ENCODE measurements at regions not wholly inside any gene's neighbourhood (a gene's known extent, or its start where the extent isn't known, plus 50 kb on each side); places are given as distances from the start of the nearest gene placed in this dataset.

GRCh38 chr16:17994027-17994426 lies 342.5 kb downstream of the NPIPA8 start:
- Mint-ChIP-seq H3K4me3 (no peak overlapping the region), H3K27me3 (peaks cover 5% of the 10 kb centered on the region), H3K9me3 (peaks cover 0 to 3% (median 0%) of the 10 kb centered on the region in 7 donors), H3K36me3 (no peaks in the 10 kb centered on the region), H3K27ac (no peak overlapping the region), H3K4me1 (no peaks in the 10 kb centered on the region)
- H3K36me3 ChIP-seq (ENCODE audit: control insufficient read depth, insufficient read depth, low read length), result no peaks in the 10 kb centered on the region
- no peak overlapping the region for H3K27ac ChIP-seq (ENCODE audit: insufficient read depth, low read length, poor library complexity, severe bottlenecking)
- H3K27me3 ChIP-seq (ENCODE audit: control insufficient read depth, insufficient read depth, low read length), result peaks cover 7% of the 10 kb centered on the region
- no peak for DNase-seq
- ATAC-seq (ENCODE audit: low read depth in 2 of 2), result no peak
- H3K9me3 ChIP-seq (ENCODE audit: control insufficient read depth in 2 of 2, low read length in 2 of 2), result no peaks in the 10 kb centered on the region
- no peaks in the 10 kb centered on the region for H3K4me1 ChIP-seq (ENCODE audit: control insufficient read depth, insufficient read depth, low read length, poor library complexity, severe bottlenecking)
- no peak overlapping the region for H3K4me3 ChIP-seq (ENCODE audit: low read depth, low read length)

DNA sequence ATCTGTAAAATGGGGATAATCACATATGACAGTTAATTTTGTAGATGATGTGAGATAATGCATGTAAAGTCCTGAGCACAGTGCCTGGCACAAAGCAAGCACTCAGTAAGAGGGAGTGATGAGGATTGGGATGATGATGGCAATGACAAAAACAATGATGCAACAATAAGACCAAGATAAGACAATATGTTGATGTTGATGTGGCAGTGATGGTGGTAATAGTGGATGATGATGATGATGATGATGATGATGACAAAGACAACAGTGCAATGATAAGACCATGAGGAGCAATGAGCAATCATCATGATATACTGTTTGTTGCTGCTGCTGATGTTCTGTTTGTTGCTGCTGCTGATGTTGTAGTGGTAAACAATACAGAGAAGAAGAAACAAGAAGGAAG lies 344.1 kb downstream of the NPIPA8 start:
- Histone ChIP-seq H3K4me3 (ENCODE audit: low read depth, low read length) (no peak overlapping the region), H3K36me3 (ENCODE audit: control insufficient read depth, insufficient read depth, low read length) (no peaks in the 10 kb centered on the region), H3K4me1 (ENCODE audit: control insufficient read depth, insufficient read depth, low read length, poor library complexity, severe bottlenecking) (no peaks in the 10 kb centered on the region), H3K9me3 (ENCODE audit: control insufficient read depth in 2 of 2, low read length in 2 of 2) (no peaks in the 10 kb centered on the region), H3K27ac (ENCODE audit: insufficient read depth, low read length, poor library complexity, severe bottlenecking) (no peak overlapping the region), H3K27me3 (ENCODE audit: control insufficient read depth, insufficient read depth, low read length) (peaks cover 5% of the 10 kb centered on the region)
- Mint-ChIP-seq H3K36me3 (no peaks in the 10 kb centered on the region), H3K4me1 (no peaks in the 10 kb centered on the region), H3K27me3 (peaks cover 5% of the 10 kb centered on the region), H3K9me3 (peaks cover 0 to 3% (median 0%) of the 10 kb centered on the region in 7 donors), H3K27ac (no peak overlapping the region), H3K4me3 (no peak overlapping the region)
- ATAC-seq (ENCODE audit: low read depth in 2 of 2), result no peak
- no peak for DNase-seq

DNA sequence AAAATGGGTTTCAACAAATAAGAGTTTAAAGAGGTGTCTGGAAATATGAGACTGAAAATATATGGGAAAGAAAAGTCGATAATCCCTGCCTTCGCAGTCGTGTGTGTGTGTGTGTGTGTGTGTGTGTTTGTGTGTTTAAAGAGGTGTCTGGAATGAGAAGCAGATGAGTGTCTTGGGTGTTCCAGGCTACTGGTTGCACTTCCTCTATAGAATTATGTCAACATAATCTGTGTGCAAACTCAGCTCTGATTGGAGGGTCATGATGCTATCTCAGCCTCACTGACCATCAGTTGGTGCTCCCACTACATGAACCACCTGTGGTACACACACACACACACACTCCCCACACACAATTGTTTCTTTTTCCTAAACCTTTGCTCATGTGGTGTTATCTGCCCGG lies 347.3 kb downstream of the NPIPA8 start:
- ATAC-seq (ENCODE audit: low read depth in 2 of 2) (no peak), DNase-seq (no peak)
- no peaks in the 10 kb centered on the region for H3K27me3 Mint-ChIP-seq
- H3K9me3 Mint-ChIP-seq, result peaks cover 0 to 5% (median 0%) of the 10 kb centered on the region in 7 donors
- no peaks in the 10 kb centered on the region for H3K36me3 ChIP-seq (ENCODE audit: control insufficient read depth, insufficient read depth, low read length)
- H3K27me3 ChIP-seq (ENCODE audit: control insufficient read depth, insufficient read depth, low read length), result peaks cover 5% of the 10 kb centered on the region
- H3K4me3 Mint-ChIP-seq, result no peak overlapping the region
- no peaks in the 10 kb centered on the region for H3K4me1 ChIP-seq (ENCODE audit: control insufficient read depth, insufficient read depth, low read length, poor library complexity, severe bottlenecking)
- H3K36me3 Mint-ChIP-seq, result no peaks in the 10 kb centered on the region
- no peak overlapping the region for H3K27ac ChIP-seq (ENCODE audit: insufficient read depth, low read length, poor library complexity, severe bottlenecking)
- H3K27ac Mint-ChIP-seq, result no peak overlapping the region
- no peaks in the 10 kb centered on the region for H3K4me1 Mint-ChIP-seq
- no peak overlapping the region for H3K4me3 ChIP-seq (ENCODE audit: low read depth, low read length)
- H3K9me3 ChIP-seq (ENCODE audit: control insufficient read depth in 2 of 2, low read length in 2 of 2), result no peaks in the 10 kb centered on the region

GRCh38 chr16:17988839-17989238 lies 347.7 kb downstream of the NPIPA8 start:
- no peak overlapping the region for H3K27ac Mint-ChIP-seq
- no peaks in the 10 kb centered on the region for H3K36me3 ChIP-seq (ENCODE audit: control insufficient read depth, insufficient read depth, low read length)
- no peak overlapping the region for H3K4me3 Mint-ChIP-seq
- H3K4me3 ChIP-seq (ENCODE audit: low read depth, low read length), result no peak overlapping the region
- no peak overlapping the region for H3K27ac ChIP-seq (ENCODE audit: insufficient read depth, low read length, poor library complexity, severe bottlenecking)
- DNase-seq (no peak), ATAC-seq (ENCODE audit: low read depth in 2 of 2) (no peak)
- no peaks in the 10 kb centered on the region for H3K36me3 Mint-ChIP-seq
- no peaks in the 10 kb centered on the region for H3K4me1 Mint-ChIP-seq
- H3K27me3 Mint-ChIP-seq, result no peaks in the 10 kb centered on the region
- H3K27me3 ChIP-seq (ENCODE audit: control insufficient read depth, insufficient read depth, low read length), result peaks cover 5% of the 10 kb centered on the region
- H3K9me3 ChIP-seq (ENCODE audit: control insufficient read depth in 2 of 2, low read length in 2 of 2), result no peaks in the 10 kb centered on the region
- H3K9me3 Mint-ChIP-seq, result peaks cover 0 to 5% (median 0%) of the 10 kb centered on the region in 7 donors
- no peaks in the 10 kb centered on the region for H3K4me1 ChIP-seq (ENCODE audit: control insufficient read depth, insufficient read depth, low read length, poor library complexity, severe bottlenecking)

- Mint-ChIP-seq H3K4me1 (no peaks in the 10 kb centered on the region), H3K27ac (no peak overlapping the region), H3K4me3 (no peak overlapping the region), H3K9me3 (peaks cover 0 to 5% (median 0%) of the 10 kb centered on the region in 7 donors), H3K36me3 (no peaks in the 10 kb centered on the region), H3K27me3 (no peaks in the 10 kb centered on the region)
- H3K27ac ChIP-seq (ENCODE audit: insufficient read depth, low read length, poor library complexity, severe bottlenecking), result no peak overlapping the region
- H3K4me3 ChIP-seq (ENCODE audit: low read depth, low read length), result no peak overlapping the region
- no peaks in the 10 kb centered on the region for H3K4me1 ChIP-seq (ENCODE audit: control insufficient read depth, insufficient read depth, low read length, poor library complexity, severe bottlenecking)
- H3K9me3 ChIP-seq (ENCODE audit: control insufficient read depth in 2 of 2, low read length in 2 of 2), result no peaks in the 10 kb centered on the region
- DNase-seq (no peak), ATAC-seq (ENCODE audit: low read depth in 2 of 2) (no peak)
- H3K27me3 ChIP-seq (ENCODE audit: control insufficient read depth, insufficient read depth, low read length), result peaks cover 2% of the 10 kb centered on the region
- H3K36me3 ChIP-seq (ENCODE audit: control insufficient read depth, insufficient read depth, low read length), result no peaks in the 10 kb centered on the region
Measured at GRCh38 chr16:17986991-17987390, 349.5 kb downstream of the NPIPA8 start.

GRCh38 chr16:17984810-17985209 lies 351.7 kb downstream of the NPIPA8 start:
- Histone ChIP-seq H3K36me3 (ENCODE audit: control insufficient read depth, insufficient read depth, low read length) (no peaks in the 10 kb centered on the region), H3K27me3 (ENCODE audit: control insufficient read depth, insufficient read depth, low read length) (peaks cover 2% of the 10 kb centered on the region), H3K4me3 (ENCODE audit: low read depth, low read length) (no peak overlapping the region), H3K9me3 (ENCODE audit: control insufficient read depth in 2 of 2, low read length in 2 of 2) (no peaks in the 10 kb centered on the region), H3K27ac (ENCODE audit: insufficient read depth, low read length, poor library complexity, severe bottlenecking) (no peak overlapping the region), H3K4me1 (ENCODE audit: control insufficient read depth, insufficient read depth, low read length, poor library complexity, severe bottlenecking) (no peaks in the 10 kb centered on the region)
- no peak for DNase-seq
- Mint-ChIP-seq H3K9me3 (peaks cover 0 to 5% (median 0%) of the 10 kb centered on the region in 7 donors), H3K27ac (no peak overlapping the region), H3K27me3 (no peaks in the 10 kb centered on the region), H3K36me3 (no peaks in the 10 kb centered on the region), H3K4me3 (no peak overlapping the region), H3K4me1 (no peaks in the 10 kb centered on the region)
- no peak for ATAC-seq (ENCODE audit: low read depth in 2 of 2)

- Histone ChIP-seq H3K27me3 (ENCODE audit: control insufficient read depth, insufficient read depth, low read length) (no peaks in the 10 kb centered on the region), H3K4me3 (ENCODE audit: low read depth, low read length) (no peak overlapping the region), H3K36me3 (ENCODE audit: control insufficient read depth, insufficient read depth, low read length) (no peaks in the 10 kb centered on the region), H3K9me3 (ENCODE audit: control insufficient read depth in 2 of 2, low read length in 2 of 2) (no peaks in the 10 kb centered on the region), H3K4me1 (ENCODE audit: control insufficient read depth, insufficient read depth, low read length, poor library complexity, severe bottlenecking) (no peaks in the 10 kb centered on the region), H3K27ac (ENCODE audit: insufficient read depth, low read length, poor library complexity, severe bottlenecking) (no peak overlapping the region)
- Mint-ChIP-seq H3K9me3 (peaks cover 0 to 5% (median 0%) of the 10 kb centered on the region in 7 donors), H3K36me3 (no peaks in the 10 kb centered on the region), H3K4me1 (no peaks in the 10 kb centered on the region), H3K4me3 (no peak overlapping the region), H3K27me3 (no peaks in the 10 kb centered on the region), H3K27ac (no peak overlapping the region)
- ATAC-seq (ENCODE audit: low read depth in 2 of 2) (no peak), DNase-seq (no peak)
Measured at GRCh38 chr16:17983847-17984639, 352.5 kb downstream of the NPIPA8 start.

DNA sequence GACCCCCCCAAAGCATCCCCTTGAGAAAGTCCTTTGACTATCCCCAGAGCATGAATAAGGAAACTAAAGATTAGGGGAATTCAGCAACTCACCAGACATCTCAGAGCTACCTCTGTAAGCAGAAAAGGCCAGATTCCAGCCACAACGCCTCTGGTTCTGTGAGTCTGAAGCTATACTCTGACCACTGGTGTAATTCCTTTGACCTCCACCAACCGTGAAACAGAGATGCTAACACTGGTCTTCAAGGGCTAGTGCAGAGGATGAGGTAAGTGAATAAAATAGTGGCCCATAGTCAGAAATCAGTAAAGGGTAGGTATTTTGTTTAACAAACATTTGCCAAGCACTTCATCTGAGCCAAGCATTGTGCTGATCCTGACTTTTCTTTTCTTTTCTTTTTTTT lies 353.4 kb downstream of the NPIPA8 start:
- H3K4me1 Mint-ChIP-seq, result no peaks in the 10 kb centered on the region
- ATAC-seq (ENCODE audit: low read depth in 2 of 2) (no peak), DNase-seq (no peak)
- H3K9me3 ChIP-seq (ENCODE audit: control insufficient read depth in 2 of 2, low read length in 2 of 2), result no peaks in the 10 kb centered on the region
- peaks cover 0 to 7% (median 0%) of the 10 kb centered on the region in 7 donors for H3K9me3 Mint-ChIP-seq
- H3K27ac Mint-ChIP-seq, result no peak overlapping the region
- no peaks in the 10 kb centered on the region for H3K36me3 Mint-ChIP-seq
- no peak overlapping the region for H3K4me3 ChIP-seq (ENCODE audit: low read depth, low read length)
- H3K27ac ChIP-seq (ENCODE audit: insufficient read depth, low read length, poor library complexity, severe bottlenecking), result no peak overlapping the region
- H3K27me3 Mint-ChIP-seq, result no peaks in the 10 kb centered on the region
- H3K36me3 ChIP-seq (ENCODE audit: control insufficient read depth, insufficient read depth, low read length), result no peaks in the 10 kb centered on the region
- no peak overlapping the region for H3K4me3 Mint-ChIP-seq
- no peaks in the 10 kb centered on the region for H3K27me3 ChIP-seq (ENCODE audit: control insufficient read depth, insufficient read depth, low read length)
- no peaks in the 10 kb centered on the region for H3K4me1 ChIP-seq (ENCODE audit: control insufficient read depth, insufficient read depth, low read length, poor library complexity, severe bottlenecking)
